Pons (tissue), 1 donor: ENCODE measurements at regions not wholly inside any gene's neighbourhood (a gene's known extent, or its start where the extent isn't known, plus 50 kb on each side); places are given as distances from the start of the nearest gene placed in this dataset.

Source experiments
- DNase-seq: peaks from one replicate; pipeline ENCODE4 v3.0.0-alpha.2; 2016; ENCODE audit warnings: low spot score

DNA sequence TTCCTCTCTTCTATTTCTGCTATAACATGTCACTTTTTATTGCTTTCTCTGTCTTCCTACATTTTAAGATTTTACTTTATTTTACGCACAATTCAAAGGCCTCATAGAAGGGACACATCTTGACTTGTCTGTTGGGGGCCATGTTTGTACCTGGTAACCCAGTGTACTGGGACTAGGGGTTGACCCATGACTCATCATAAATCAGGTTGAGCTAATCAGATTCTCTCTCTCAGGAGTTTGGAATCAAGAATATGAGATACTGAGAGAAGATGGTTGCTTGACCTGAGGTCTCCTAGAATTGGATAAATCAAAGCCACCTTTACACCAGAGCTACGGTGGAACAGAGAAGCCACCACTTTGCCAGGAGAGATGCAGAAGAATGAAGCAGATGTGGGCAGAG is 153.0 kb downstream of the UXS1 start:
- DNase-seq = no peak

DNA sequence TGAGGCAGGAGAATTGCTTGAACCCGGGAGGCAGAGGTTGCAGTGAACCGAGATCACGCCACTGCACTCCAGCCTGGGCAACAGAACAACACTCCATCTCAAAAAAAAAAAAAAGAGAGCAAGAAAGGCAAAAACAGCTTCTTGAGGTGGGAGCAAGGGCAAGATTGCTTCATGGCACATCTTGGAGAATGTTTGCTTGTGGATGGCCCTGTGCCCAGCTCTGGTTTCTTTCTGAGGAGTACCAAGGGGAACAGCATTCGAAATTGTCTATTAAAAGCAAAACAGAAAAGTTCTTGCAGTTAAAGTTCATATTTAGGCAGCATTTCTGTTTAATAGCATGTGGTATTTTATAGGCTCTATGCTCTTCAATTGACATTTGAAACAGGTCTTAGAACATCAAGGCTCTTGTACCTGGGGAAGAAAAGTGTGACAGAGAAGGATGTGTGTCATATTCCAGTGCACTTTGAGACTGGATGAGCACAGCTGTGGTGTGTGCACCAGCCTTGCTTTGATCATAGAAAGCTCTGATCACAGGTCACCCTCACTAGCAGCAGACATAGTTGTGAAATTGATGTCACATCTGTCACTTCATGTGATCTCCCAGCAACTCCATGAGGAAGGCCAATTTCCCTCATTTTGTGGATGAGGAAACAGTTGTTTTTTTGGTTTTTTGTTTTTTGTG is 154.3 kb downstream of the UXS1 start:
- peak; percentile 11 for DNase-seq

DNA sequence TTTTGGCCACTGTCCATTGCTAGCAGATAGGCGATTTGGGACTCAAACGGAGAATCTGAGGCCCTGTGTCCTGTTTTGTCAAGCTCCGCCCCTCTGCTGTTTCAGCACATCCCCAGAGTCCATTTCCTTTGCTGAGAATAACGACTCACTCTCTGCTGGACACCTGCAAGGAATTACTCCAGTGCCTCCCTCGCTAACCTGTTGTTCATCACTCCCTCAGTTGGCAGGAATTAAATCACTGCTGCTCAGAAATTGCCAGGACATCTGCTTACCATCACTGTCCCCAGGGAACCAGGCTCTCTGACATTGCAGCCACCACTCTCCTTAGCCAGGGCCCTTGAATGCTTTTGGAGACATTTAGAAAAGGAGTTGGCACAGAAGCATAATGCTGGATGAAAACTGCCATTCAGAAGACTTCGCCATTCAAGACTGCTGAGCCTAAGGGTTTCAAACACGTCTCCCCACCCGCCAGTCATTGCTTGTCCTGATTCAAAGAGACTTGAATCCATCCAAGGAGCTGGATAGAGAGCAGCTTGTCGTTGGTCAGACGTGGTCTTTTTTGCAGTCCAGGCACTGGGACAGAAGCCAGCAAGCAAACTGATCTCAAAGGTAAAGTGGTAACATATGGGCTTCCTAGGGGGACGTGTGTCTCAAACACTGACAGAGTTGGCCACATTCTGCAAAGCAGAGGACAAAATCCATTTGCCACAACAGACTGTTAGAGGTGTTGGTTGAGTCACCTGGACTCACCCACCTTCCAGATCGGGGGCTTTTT is 155.3 kb downstream of the UXS1 start:
- DNase-seq = peak; percentile 65

DNA sequence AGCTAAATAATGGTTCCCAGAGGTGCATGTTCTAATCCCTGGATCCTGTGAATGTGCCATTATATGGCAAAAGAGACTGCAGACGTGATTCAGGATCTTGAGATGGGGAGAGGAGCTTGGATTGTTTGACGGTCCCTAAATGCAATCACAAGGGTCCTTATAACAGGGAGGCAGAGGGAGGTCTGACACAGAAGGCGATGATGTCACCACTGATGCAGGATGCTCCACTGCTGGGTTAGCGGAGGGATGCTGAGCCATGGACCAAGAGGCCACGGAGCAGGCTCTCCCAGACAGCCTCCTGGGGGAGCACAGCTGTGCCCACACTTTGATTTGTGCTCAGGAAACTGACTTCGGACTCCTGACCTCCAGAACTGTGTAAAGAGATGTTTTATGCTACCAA is 156.2 kb downstream of the UXS1 start:
- DNase-seq = no peak

DNA sequence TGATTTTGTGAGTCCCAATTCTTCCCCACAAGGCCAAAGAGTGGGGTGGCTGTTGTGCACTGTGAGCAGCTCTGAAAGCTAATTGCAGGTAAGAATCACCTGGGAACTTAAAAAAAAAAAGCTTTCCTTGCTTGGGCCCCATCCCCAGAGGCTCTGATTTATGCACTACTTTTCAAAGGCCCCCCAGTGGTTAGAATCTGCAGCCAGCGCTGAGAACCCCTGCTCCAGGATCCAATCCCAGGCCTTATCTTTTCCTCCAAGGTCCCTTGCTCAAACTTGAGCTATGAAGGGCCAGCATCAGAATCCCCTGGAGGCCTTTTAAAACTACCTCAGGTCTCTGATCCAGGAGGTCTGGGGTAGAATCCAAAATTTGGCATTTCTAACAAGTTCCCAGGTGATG is 156.8 kb downstream of the UXS1 start:
- DNase-seq = no peak

DNA sequence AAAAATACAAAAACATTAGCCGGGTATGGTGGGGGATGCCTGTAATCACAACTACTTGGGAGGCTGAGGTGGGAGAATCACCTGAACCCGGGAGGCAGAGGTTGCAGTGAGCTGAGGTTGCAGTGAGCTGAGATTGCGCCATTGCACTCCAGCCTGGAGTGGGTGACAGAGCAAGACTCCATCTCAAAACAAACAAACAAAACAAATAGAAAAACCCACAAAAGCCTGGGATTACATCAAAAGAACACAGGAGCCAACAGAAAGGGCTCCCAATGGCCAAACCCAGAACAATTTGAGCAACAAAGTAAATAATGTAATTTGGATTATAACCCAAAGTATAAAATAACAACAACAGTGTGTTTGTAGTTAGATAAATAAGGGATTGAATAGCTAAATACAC is 159.8 kb downstream of the UXS1 start:
- no peak for DNase-seq

DNA sequence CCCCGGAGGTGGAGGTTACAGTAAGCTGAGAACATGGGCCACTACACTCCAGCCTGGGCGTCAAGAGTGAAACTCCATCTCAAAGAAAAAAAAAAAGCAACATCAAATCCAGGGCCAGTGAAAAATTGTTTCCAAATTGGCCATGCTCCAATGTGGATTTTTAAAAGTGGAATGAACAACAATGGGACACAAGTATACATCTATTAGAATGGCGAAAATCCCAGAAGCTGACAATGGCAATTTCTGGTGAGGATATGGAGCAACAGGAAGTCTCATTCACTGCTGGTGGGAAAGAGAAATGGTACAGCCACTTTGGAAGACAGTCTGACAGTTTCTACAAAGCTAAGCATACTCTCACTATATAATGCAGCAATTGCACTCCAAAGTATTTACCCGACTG is 161.4 kb downstream of the UXS1 start:
- no peak for DNase-seq

DNA sequence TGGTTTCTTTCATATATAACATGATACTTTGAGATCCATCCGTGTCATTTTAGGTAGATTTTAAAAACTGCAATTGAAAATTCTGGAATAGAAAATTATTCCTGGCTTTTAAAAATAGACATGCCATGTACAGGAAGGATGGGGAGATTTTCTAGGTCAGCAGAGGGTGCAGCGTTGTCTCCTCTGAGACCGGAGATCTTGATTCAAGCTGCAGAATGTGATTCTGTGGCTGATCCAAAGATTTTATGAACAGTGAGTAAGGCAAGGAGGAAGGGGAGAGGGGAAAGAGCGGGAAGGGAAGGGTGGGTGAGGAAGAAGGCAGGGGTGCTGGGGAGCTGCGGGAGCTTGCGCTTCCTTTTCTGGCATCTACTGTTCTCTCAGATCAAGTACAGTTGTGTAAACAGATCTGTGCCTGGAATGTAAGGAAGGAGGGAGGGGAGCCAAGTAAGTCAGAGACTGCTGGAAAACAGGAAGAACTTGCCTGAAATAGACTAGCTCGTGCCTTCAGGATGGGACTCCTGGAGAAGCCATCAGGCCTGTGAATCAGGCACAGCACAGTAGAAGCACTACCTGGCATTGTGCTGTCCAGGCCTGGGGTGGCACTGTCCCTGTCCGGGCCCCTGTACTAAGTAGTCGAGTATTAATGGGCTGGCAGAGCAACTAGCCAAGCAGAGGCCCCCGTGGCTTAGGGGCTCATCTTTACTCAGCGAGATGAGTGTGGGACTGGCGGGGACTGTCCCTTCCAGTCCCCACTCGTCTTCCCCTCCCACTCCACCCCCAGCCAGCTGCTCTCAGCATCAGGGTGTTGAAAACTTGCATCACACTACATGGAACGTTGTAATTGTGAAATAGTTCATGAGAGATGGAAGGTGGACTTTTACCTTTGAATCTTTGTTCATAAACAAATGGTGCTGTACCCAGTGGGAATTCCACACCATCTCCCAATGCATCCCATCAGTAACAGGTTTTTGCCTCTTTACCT is 163.5 kb downstream of the UXS1 start:
- peak; percentile 10 for DNase-seq

DNA sequence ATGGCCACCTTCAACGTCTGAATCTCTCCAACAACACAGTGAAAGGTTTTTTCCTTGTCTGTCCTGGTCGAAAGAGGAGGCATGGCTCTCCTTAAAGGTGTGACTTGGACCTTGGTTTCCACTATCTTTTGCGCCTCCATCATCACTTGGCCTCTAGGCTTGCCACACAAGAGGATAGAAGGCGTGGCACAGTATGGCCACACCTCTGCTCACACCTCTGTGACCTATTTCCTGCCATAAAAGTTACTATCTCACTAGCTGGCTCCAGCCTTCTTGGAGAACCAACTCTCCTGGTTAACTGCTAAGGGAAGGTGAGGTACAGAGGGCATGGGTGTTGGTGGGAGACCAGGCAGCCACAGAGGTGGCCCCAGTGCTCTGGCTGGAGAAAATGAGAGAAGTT is 165.9 kb downstream of the UXS1 start:
- no peak for DNase-seq

DNA sequence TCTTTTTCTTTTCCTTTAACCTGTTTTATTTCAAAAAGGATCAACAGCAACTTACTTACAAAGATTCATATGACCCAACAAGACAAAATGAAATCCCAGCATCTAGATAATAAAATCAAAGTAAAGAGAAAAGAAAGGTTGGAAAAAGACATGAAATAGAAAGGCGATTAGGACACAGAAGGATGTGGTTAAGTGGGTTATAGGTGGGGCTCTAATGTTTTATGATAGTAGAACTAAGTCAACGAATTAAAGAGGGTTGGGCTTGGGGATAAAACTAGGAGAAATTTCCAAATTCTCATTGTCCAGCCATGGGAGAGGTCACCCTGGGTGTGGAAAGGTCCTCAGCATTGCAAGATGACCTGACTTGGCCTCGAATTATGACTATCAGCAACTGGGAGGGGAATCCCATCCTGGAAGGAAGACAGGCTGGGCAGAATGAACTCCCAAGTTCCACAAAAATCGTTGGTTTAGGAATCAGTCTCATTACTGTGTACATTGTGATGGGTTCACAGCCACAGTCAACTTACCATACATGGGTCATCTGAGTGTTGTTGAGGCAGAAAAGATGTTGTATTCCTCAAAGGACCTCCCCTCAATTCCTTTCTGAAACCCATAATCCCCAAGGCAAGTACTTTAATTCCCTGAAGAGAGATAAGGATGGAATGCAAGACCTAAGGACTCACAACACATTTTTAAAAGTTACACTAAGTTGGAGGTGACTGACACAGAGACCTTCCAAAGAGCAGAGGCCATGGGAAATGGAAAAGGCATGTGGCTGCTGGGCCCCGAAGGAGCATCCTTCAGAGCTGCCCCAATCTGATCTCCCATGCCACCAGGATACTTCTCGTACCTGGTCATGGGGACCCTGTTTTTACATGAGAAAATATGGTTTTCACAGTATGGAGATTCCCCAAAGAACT is 167.6 kb downstream of the UXS1 start:
- no peak for DNase-seq

DNA sequence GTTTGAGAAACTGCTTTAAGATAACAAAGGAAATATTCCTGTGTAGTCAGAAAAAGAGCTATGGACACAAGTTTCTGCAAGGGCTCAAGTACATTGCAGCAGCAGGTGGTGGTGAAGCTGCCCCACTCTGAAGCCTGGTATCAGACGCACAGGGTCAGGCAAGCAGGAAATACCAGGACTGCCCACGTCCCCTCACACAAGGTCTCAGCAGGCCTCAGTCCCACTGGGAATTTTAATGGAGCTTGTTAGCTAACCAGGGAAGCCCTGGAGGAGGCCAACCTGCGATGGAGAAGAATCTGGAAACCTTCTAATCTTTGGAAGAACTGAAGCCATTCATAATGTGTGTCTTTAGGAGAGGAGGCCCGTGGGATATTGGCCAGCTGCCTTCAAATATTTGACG is 168.3 kb downstream of the UXS1 start:
- DNase-seq = no peak

DNA sequence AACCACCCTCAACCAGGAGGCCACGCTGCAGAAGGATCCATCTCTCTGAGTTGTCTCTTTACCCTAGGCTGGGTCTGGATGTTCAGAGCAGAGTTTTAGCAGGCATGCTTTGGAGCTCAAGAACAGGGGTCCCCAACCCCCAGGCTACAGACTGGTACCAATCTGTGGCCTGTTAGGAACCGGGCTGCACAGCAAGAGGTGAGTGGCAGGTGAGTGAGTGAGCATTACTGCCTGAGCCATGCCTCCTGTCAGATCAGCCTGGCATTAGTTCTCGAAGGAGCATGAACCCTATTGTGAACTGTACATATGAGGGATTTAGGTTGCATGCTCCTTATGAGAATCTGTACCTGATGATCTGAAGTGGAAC is 172.5 kb downstream of the UXS1 start:
- no peak for DNase-seq

DNA sequence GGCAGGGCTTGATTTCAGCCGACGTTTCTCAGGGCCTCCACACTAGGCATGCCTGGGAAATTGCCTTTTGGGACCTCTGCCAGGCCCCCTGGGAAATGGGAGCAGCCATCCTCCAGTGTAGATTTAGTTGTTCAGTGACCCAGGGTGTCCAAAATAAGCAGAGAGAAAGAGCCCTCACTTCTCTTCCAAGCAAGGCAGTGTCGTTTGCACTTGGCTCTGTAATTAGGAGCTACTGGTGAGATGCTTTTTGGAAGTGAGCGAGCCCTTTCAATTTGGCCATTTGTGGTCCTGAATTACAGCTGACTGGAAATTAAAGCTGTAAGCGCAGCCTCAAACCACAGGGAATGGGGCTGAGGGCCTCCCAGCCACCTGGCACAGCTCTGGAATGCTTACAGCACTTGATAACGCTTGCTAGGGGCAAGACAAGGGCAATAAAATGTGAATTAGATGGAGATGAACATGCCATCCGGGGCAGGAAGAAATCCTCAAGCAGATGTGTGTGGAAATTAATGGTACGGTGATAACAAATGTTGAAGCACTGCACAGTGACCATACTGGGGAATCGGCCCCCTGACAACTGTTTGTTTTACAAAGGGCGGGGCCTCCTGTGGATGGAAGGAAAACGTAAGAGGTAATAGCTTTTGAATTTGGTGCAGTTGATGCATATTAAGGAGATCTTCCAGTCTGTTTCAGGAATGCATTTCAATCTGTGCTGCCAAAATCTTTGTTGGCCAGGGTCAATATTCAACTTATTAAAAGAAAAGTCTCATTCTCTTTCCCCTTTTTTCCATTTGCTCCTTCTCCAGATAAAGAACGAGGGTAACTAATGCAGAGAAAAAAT is 173.1 kb downstream of the UXS1 start:
- peak; percentile 25 for DNase-seq

DNA sequence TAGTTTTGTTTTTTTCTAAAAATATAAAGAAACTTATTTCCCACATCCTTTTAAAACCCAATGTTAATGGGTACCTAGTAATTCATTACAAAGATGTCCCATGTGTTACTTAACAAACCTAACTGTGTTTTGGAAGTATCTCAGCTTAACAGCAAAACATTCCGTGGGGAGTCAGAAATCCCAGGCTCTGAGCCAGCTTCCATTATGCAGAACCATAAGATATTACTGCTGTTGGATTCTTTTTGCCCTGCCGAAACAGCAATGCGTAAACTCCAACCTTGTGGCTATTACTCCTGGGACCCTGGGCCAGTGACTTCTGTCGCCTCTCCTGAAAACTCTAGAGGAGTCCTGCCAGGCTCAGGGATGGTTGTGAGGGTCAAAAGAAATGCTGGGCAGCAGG is 174.1 kb downstream of the UXS1 start:
- DNase-seq = no peak

DNA sequence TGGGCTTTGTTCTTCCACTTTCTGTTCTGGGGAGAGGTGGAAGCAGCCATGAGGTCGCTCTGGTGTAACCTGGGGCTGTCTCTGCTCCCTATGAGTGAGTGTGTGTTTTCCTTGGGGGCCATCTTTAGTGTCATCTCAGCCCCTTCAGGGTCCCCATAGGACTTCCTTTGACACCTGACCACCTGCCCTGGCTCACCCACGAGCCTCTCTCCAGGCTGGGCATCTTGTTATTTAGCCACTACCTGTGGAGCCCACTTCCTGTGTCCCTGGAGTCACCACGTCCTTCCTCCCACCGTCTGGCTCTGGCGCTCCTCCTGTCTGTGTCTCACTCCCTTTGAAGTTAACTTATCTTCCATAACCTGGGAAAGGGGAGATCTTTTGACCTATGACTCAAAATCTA is 176.0 kb downstream of the UXS1 start:
- no peak for DNase-seq

DNA sequence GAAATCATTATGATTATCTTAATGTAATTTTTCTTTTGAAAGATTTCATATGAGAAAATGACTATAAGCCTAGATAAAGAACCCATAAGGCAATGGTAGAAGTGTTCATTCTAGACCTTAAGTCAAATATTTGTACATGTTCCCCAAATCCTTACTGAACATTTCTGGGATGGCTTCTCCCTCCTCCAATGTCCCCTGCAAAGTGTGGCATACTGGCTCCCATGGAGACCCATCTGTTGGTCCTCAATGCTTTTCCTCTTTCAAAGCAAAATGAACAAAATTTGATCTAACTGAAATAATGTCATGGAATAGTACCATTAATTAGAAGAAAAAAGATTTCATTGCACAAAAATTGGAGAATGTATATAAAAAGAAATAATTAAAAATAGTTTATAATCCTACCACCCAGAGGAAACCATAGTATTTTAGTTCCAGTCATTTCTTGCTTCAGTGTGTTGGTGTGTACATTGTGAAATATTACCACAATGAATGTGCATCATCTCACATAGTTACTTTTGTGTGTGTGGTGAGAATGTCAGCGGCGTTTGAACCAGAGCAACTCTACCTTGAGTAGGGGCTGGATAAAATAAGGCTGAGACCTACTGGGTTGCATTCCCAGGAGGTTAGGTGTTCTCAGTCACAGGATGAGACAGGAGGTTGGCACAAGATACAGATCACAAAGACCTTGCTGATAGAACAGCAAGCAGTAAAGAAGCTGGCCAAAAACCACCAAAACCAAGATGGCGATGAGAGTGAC is 181.3 kb downstream of the UXS1 start:
- DNase-seq = no peak

DNA sequence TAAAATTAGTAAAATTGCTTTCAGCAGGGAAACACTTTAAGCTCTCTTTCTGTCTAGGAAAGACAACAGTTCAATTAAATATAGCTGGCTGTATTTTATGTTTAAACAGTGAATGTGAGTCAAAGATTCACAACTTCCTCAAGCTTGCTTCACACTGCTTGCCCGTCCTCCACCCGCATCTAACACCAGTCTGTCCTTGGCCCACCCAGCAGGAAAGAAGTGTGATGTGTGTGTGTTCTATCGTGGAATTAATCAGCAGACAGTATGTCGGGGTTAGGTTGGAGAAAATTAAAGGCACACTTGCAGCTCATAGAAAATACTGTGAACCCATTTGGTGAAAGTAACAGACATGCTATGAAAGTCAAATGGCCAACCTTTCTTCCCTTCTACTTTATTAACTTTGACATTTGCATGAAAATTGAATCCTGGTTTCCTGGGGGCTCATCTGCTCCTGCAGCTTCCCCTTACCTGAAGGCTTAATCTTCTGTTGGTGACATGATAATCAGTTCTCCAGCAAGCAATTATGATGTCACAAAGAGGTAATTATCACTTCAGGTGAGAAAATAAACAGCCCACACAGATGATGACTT is 182.0 kb downstream of the UXS1 start:
- no peak for DNase-seq

DNA sequence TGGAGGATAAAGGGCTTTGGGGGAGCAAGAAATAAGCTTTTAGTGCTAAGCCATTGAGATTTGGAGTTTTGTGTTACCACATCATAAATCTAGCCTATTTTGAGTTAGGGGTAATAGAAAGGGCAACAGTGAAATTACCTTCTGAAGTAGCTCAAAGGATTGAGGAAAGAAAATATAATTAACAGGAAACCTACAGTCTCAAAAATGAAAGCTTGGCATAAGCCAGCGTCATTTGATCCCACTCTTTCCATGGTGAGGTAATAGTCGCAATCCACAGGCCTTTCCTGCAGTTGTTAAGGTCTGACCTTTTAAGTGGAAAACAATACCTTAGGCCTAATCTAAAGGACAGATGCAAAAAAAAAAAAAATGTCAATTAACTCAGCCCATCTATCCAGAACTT is 182.7 kb downstream of the UXS1 start:
- no peak for DNase-seq

DNA sequence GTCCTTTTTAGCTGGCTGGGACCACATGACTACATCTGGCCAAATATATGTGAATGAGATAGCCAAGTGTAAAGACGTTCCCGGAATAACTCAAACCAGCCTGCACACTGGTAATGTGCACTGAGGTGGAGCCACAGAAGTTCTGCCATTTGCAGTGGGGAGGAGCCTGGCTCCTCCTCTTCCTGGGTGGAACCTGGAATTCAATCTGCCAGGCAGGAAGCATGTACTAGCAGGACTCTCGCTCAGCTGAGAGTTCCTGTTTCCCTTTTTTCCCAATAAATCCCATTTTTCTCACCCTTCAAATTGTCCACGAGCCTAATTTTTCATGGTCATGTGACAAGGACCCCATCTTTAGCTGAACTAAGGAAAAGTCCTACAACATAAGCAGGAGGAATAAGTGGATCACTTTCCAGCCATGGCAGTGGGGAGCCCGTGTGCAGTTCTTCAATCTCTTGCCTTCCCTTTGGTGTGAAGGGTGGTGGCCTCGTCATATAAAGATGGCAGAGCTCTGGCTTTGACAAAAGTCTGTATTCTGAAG is 183.2 kb downstream of the UXS1 start:
- no peak for DNase-seq
